ENCODE measurements at regions not wholly inside any gene's neighbourhood (a gene's known extent, or its start where the extent isn't known, plus 50 kb on each side); places are given as distances from the start of the nearest gene placed in this dataset.

DNA sequence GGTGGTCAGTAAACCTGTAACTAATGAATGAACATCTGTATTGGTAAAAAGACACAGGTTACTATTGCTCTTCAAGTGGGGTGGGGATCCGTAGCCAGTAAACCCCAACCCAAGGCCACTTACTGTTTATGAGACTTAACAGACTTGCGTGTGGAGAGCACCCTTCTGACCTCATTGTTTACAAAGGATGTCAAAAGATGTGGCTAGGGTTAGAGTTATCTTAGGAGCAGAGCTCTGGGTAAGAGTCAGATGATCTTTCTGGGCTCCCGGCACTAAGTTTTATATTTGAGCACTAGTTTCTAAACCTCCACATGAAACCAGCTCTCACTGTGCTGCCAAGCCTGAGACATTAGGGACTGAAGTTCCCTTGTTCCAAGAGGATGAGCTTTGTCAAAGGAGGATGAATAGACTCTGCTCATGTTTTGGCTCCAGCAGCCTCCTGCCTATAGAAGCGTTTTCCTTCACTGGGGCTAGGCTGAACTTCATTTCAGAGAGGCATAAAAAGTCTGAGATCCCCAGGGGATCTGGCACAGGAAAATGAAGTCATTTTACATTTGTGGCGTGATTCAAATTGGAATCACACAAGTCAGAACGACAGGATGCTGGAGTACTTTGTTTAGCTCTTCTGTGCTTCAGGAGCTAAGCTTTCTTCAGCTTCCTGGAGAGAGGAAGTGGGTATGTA is 403.1 kb upstream of the TRIB2 start:
- H3K4me1 ChIP-seq: peaks cover 8% of the 10 kb centered on the region
- no peaks in the 10 kb centered on the region for H3K9me3 ChIP-seq
- no peak overlapping the region for H3K4me3 ChIP-seq
- TF ChIP-seq, protein P1, sequence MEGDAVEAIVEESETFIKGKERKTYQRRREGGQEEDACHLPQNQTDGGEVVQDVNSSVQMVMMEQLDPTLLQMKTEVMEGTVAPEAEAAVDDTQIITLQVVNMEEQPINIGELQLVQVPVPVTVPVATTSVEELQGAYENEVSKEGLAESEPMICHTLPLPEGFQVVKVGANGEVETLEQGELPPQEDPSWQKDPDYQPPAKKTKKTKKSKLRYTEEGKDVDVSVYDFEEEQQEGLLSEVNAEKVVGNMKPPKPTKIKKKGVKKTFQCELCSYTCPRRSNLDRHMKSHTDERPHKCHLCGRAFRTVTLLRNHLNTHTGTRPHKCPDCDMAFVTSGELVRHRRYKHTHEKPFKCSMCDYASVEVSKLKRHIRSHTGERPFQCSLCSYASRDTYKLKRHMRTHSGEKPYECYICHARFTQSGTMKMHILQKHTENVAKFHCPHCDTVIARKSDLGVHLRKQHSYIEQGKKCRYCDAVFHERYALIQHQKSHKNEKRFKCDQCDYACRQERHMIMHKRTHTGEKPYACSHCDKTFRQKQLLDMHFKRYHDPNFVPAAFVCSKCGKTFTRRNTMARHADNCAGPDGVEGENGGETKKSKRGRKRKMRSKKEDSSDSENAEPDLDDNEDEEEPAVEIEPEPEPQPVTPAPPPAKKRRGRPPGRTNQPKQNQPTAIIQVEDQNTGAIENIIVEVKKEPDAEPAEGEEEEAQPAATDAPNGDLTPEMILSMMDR (IDR thresholded peaks at IDR 0.05): no peak
- TF ChIP-seq POLR2A (IDR thresholded peaks at IDR 0.05): no peak
- no peaks in the 10 kb centered on the region for H3K27me3 ChIP-seq
- 71 to 74% methylated on average over 6 of the region's 6 CpGs for WGBS, 2 donors
- H3K27ac ChIP-seq: no peak overlapping the region
- intact Hi-C loops (cut with DNase I; ENCODE audit: low total_unique reads): no loop called here
- H3K36me3 ChIP-seq (ENCODE audit: low read depth, missing control alignments): no peaks in the 10 kb centered on the region
- DNase-seq: no peak

DNA sequence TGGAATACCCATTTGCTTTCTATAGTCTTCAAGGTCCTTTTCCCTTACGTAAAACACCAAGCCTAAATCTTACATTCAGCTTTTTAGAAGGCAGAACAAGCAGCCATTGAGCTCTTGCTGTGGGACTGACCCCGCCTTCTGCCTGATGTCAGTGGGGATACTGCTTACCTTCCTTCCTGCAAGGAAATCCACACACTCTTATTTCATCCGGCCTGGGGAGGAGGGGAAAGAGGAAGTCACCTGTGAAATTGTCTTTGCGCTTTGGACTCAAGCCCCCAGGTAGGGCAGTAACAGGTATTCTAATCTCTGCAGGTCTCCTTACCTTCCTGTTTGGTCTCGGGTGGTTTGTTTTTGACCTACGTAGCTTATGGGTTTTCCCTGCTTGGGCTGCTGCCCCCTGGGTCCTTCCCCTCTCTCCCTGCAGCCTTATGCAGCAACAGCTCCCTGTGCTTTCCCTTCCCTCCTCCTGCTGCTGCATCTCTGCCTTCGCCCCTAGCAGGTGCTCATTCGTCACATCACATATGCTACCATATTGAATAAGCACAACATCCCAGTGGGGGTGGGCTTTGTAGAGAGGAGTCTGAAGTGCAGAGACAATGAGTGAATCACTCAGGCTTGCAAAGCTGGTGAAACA is 402.5 kb upstream of the TRIB2 start:
- Histone ChIP-seq H3K27ac (no peak overlapping the region), H3K4me1 (peaks cover 8% of the 10 kb centered on the region), H3K4me3 (no peak overlapping the region), H3K27me3 (no peaks in the 10 kb centered on the region), H3K36me3 (ENCODE audit: low read depth, missing control alignments) (no peaks in the 10 kb centered on the region), H3K9me3 (no peaks in the 10 kb centered on the region)
- TF ChIP-seq, protein P1 (IDR thresholded peaks at IDR 0.05): no peak
- DNase-seq: no peak
- intact Hi-C loops (cut with DNase I; ENCODE audit: low total_unique reads): no loop called here
- WGBS, 2 donors: 82 to 88% methylated on average over 8 of the region's 8 CpGs

GRCh38 chr2:12315224-12315623 is 401.5 kb upstream of the TRIB2 start:
- Histone ChIP-seq H3K27ac (no peak overlapping the region), H3K9me3 (no peaks in the 10 kb centered on the region), H3K27me3 (no peaks in the 10 kb centered on the region), H3K36me3 (ENCODE audit: low read depth, missing control alignments) (no peaks in the 10 kb centered on the region), H3K4me1 (peaks cover 9% of the 10 kb centered on the region), H3K4me3 (no peak overlapping the region)
- WGBS, 2 donors: 87 to 92% methylated on average over 3 of the region's 3 CpGs
- TF ChIP-seq POLR2A (IDR thresholded peaks at IDR 0.05): no peak
- TF ChIP-seq, protein P1 (IDR thresholded peaks at IDR 0.05): no peak
- DNase-seq: no peak
- intact Hi-C loops (cut with DNase I; ENCODE audit: low total_unique reads): no loop called here

DNA sequence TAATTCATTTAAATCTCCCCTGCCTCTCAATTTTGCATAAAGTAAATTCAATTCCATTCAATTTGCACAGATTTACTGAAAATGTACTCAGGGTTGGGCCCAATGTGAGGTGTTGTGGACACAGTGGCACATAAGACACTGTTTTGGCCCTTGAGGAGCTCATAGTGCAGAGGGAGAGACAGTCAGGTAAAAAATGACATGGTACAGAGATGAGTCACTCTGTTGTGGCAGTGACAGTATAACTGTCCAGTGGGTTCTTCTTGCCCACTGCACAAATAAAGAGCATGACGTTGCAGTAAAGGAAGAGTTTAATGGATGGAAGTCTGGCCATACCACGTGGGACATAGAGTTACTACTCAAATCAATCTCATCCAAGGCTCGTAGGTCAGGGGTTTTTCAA is 400.3 kb upstream of the TRIB2 start:
- no peak for DNase-seq
- TF ChIP-seq, protein P1 (IDR thresholded peaks at IDR 0.05): no peak
- TF ChIP-seq POLR2A (IDR thresholded peaks at IDR 0.05): no peak
- H3K9me3 ChIP-seq: no peaks in the 10 kb centered on the region
- WGBS, 2 donors: 91 to 93% methylated on average over 3 of the region's 3 CpGs
- intact Hi-C loops (cut with DNase I; ENCODE audit: low total_unique reads): no loop called here
- H3K4me3 ChIP-seq: no peak overlapping the region
- H3K36me3 ChIP-seq (ENCODE audit: low read depth, missing control alignments): no peaks in the 10 kb centered on the region
- peaks cover 18% of the 10 kb centered on the region for H3K4me1 ChIP-seq
- H3K27me3 ChIP-seq: no peaks in the 10 kb centered on the region
- no peak overlapping the region for H3K27ac ChIP-seq

- Histone ChIP-seq H3K4me1 (peaks cover 23% of the 10 kb centered on the region), H3K9me3 (no peaks in the 10 kb centered on the region), H3K27me3 (no peaks in the 10 kb centered on the region), H3K36me3 (ENCODE audit: low read depth, missing control alignments) (no peaks in the 10 kb centered on the region), H3K4me3 (no peak overlapping the region), H3K27ac (no peak overlapping the region)
- DNase-seq: no peak
- no peak for TF ChIP-seq POLR2A (IDR thresholded peaks at IDR 0.05)
- TF ChIP-seq, protein P1 (IDR thresholded peaks at IDR 0.05): no peak
- WGBS, 2 donors: 55 to 59% methylated on average over 3 of the region's 3 CpGs
- intact Hi-C loops (cut with DNase I; ENCODE audit: low total_unique reads): no loop called here
Measured at GRCh38 chr2:12317286-12317685, 399.4 kb upstream of the TRIB2 start.
